SIG-M5 treated with dmso at 0.1 percent for 504 hours (cell line): ENCODE measurements at regions not wholly inside any gene's neighbourhood (a gene's known extent, or its start where the extent isn't known, plus 50 kb on each side); places are given as distances from the start of the nearest gene placed in this dataset.

ENCODE experiments used
- DNase-seq: peaks from one replicate; lab custom pipeline; 2025; ENCODE audit not compliant: unreplicated experiment; lab: John Stamatoyannopoulos, UW

DNA sequence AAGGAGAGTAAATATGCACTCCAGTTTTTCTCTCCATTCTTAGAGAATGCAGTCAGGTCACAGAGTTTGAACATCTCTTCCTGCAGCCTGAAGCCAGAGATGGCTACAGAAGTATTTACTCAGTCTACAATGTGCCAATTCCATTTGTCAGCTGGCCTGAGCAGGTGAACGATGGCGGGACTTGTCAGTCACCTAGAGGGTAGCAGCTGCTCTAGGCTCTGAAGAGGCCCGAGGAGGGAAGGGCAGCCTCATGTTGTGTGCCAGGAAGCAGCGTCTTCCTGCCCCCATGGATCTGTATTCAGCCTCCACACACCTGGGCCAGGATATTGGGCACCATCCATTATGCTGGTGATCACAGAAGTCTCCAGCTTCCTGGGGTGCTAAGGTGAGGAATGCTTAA, 316.7 kb upstream of the CHAC2 start:
- DNase-seq: no peak

DNA sequence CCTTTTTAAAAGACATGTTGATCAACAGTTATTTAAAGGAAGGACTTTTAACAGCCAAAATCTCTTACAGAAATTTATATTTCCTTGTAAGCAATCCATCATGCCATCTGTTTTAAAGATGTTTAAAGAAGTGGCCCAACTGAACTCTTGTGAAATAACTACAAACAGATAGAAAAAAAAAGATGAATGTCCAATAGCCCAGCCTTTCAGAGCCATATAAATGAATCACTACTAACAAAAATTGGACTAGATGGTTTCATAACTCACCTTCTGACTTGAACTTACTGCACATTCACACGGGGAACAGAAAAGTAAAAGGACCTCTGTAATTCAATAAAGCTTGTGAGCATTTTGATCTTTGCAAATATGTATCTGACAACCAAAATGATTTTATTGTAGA, 319.0 kb upstream of the CHAC2 start:
- DNase-seq: no peak

DNA sequence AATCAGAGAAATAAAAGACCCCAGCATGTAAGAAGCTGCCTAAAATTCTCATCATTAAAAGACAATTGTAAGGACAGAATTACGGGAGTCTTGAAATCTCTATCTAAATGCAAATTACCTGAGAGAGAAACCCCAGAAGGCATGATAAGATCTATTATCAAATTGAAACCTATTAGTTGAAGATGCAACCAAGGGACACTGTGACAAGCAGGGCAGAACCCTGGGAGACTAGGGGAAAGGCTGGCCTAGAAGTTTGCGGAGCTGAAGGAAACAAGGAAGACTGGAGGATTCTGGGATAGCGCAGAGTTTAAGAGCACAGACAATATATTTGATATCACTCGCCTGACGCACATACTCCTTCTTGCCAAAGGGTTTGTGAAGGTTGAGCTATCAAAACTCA, 319.5 kb upstream of the CHAC2 start:
- no peak for DNase-seq

DNA sequence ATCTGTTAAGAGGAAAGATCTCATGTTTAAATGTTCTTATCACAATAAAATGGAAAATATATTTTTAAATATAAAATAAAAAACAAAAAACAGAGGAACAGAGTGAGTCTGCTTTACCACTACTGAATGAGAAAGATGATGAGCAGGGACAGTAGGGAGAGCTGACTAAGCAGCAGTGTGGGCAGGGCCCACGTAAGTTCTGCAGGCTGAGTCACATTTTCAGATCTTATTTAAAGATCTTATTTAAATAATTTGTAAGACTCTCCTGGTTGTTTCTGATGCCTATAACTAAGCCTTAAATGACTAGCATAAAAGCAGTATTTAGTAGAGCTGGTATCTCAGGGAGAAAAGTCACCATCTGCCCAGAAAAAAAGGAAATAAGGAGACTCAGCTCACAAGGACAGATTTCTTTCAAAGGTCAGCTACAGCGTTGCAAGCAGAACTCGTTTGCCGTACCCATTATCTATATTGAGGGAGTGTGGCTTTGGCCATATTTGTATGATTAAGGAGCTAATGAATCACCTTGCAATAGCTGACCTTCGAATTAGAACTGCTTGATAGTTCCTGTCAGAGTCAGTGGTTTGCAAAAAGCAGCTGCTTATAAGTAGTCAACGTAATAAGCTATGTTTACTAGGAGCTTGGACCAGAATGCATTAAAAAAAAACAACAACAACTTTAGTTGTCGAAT, 322.1 kb upstream of the CHAC2 start:
- DNase-seq: no peak

DNA sequence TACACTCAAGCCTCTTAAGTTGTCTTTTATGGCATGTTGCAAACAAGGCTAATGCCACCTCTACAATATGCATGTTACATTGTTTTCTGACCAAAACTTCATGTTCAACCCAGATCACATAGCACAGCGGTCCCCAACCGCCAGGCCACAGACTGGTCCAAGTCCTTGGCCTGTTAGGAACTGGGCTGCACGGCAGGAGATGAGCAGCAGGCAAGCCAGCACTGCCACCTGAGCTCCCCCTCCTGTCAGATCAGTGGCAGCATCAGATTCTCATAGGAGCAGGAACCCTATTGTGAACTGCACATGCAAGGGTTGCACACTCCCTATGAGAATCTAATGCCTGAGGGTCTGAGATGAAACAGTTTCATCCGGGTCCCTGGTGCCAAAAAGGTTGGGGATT, 324.8 kb upstream of the CHAC2 start:
- no peak for DNase-seq

DNA sequence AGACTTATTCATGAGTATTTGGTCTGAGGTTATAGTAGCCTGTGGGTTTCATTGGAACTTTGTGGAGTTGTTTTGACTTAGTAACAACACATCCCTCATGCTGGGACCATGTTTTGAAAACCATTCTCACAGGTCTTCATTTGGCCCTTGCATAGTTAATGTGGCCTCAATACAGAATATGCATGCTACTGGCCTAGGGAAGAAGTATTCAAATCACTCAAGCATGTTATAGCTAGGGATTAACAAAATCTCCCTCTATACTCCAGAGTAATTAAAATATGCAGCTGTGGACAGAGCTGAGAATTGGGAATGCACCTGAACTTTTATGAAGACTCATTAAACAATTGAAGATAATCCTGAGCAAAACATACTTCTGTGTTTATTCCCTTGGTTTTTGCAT, 325.5 kb upstream of the CHAC2 start:
- DNase-seq: no peak

DNA sequence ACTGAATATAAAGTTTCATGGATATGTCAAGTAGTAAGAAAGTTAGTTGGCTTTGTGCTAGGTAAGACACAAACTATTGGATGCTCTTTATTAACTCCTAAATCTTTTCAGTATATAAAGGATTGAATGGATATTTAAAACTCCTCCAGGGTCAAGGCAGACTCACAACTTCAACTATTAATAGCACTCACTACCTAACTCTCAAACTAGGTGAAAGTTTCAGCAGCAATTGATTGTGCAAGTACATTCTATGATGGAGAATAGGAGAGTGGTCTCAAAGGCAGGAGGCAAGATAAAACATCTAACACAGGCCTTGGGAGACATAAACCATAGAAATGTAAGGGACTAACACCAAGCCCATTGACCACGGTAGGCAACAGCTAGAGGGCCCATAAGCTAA, 328.9 kb upstream of the CHAC2 start:
- no peak for DNase-seq

DNA sequence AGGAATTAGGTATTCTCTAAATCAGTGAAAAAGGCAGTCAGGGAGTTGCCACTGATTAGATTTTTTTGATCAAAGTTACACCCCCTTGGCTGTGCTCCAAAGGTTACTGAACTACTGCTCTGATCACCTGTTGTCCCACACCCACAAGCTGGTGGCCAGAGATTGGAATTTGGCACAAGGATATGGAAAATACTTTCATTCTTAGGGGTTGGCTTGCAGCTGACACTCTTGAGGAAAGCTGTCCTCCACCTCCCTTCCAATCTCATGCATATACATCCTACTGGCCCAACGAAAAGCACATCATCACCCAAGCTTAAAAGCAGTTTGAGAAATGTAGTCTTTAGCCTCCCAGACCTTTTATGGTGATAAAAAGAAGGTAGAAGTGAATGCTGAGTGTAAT, 329.5 kb upstream of the CHAC2 start:
- no peak for DNase-seq

DNA sequence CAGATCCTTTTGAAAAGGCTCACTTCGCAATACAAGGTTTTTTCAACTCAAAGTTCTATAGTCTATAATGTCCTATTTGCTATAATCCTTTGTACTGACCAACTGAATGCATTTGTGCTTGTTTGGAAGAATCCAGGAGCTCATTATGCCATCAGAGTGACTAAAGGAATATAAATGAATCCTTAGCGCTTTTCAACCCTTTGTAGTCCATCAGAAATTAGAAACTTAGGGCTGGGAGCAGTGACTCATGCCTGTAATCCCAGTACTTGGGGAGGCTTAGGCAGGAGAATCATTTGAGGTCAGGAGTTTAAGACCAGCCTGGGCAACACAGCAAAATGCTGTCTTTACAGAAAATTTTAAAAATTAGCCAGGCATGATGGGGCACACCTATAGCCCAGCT, 330.2 kb upstream of the CHAC2 start:
- DNase-seq: no peak

DNA sequence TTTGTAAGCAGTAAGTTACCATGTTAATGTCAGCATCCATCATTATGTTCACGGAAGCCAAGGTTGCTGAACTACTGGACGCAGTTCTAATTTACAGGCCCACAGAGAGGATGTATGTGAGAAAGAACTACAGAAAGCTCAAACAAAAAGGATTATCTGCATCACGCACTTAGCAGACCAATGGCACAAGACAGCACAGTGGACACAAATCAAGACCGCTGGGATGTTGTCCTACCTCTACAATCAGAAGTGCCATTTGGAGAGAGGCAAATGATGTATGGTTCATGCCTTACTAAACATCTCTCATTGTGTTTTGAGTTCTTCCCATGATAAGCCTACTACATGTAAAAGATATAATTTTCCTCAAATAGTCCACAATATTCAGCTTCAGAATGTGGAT, 330.7 kb upstream of the CHAC2 start:
- no peak for DNase-seq

DNA sequence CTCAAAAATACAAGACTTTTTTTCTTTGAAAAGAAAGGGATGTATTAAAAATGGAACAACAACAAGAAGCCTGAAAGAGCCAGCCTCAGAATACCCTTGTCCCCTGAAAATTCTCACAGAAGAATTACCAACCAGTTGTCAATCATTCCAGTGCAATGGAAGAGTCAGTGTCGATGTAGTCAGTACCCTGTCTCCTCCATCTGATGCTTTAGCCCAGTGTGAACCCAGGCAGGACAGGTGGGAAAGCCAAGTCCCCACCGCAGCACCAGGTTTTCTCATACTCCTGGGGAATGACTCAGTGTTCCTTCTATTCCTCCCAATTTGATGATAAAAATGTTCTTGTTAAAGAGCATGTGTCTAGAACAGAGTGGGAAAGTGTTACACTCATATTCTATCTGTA, 332.0 kb upstream of the CHAC2 start:
- DNase-seq: no peak

DNA sequence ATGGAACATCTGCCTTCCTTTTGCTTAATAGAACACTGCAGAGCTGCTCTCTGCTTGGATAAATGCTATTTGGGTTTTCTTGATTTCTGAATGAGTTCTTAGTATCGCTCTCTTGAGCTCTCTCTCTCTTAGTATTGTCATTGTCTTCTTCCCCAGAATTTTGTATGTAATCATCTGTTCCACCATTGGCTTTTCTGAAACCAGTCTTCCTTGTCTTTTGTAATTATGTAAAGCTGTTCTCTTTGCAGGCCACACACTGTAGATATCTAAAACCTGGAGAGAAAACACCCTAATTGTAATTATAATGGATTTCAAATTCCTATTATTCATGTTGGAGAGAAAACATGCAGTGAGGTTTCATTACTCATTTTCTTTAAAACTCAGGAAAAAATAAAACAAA, 333.1 kb upstream of the CHAC2 start:
- DNase-seq: no peak

DNA sequence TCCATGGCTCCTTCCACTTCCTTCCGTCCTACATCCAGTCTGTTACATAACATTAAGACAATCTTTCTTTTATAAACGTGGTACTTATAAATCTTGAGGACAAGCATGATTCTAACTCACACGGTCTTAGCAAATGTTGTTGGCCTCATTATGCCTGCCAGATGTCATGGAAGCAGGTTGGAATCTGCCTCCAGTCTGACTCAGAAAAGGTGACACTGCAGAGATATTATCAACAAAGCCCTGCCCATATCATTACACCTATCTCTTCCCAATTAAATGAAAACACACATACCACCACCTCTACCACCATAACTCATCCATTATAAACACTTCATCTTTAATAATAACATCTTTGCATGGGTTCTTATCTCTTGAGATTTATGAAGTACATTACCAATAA, 334.7 kb upstream of the CHAC2 start:
- no peak for DNase-seq

DNA sequence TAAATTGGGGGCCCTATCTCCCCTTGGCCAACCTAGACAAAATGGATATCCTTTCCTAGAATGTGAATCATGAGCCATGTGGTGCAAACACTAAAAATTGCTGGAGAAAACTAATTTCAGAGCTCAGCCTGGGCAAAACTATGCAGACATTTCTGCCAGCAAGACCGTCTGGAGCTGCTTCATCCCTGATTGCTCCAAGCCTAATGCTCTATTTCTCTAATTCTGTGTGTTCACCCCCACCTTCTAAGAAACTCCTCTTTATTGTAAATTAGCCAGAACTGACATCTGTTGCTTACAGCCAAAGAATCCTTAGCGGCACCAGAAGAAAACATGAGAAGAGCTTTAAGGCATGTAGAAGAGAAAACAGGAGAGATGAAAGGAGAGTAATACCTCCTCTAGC, 337.7 kb upstream of the CHAC2 start:
- no peak for DNase-seq

DNA sequence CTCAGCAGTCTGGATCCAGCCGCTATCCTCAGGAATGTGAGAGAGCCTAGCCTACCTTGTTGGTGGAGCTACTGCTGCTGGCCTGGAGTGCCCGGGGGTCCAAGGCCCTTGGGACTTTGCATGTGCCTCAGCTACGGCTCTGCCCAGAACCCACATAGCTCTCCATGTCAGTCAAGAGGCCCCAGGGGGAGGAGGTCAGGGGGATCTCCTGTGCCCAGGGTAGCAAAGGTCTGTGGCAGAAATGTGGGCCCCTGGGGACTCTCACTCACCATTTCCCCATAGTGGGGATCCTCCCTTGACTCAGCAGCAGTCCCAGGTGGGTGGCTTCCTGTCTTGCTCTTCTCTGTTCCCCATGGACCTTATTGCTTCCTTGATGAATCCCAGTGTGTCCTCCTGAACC, 342.7 kb upstream of the CHAC2 start:
- no peak for DNase-seq

DNA sequence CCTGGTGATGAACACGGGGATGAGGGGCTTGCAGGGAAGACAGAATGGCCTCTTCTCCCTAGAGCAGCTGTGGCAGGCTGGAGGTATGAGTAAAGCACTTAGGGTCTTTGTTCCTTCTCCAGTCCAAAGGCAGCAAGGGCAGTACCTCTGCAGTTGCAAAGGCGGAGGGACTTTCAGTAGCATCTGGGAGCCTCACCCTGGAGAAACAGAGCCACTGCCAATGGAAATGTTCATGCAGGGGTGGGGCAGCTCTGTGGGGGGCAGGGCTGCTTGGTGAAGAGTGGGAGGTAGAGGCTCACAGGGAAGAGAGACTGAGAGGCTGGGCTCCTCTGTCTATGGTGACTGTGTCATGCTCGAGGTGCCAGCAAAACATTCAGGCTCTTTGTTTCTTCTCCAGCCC, 344.1 kb upstream of the CHAC2 start:
- no peak for DNase-seq

DNA sequence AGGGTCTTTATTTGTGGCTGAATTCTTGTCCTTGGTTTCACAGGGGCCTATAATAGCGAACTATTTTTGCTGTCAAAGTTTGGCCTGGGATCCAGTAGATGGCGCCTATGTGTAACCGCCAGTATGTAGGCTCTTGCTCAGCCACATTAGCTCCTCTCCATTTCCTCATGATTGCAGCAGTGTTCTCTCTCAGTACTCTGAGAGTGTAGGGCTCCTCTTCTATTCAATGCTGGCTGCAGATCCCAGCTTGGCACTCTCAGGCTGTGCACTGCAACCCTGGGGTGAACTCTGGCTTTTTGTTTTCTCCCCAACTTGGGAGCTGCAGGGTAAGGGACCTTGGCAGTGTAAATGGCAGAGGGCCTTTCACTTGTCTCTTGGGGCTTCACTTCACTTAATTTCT, 344.6 kb upstream of the CHAC2 start:
- peak; percentile 50 for DNase-seq

DNA sequence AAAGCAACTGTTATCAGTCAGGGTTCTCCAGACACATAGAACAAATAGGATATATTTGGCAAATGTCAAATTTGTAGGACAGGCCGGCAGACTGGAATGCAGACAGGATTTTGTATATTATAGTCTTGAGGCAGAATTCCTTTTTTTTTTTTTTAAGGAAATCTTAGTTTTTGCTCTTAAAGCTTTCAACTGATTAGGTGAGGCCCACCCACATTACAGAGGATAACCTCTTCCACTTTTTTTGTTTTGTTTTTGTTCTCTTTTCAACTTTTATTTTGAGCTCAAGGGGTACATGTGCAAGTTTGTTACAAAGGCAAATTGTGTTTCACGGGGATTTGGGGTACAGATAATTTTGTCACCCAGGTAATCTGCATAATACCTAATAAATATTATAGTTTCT, 350.2 kb upstream of the CHAC2 start:
- no peak for DNase-seq

DNA sequence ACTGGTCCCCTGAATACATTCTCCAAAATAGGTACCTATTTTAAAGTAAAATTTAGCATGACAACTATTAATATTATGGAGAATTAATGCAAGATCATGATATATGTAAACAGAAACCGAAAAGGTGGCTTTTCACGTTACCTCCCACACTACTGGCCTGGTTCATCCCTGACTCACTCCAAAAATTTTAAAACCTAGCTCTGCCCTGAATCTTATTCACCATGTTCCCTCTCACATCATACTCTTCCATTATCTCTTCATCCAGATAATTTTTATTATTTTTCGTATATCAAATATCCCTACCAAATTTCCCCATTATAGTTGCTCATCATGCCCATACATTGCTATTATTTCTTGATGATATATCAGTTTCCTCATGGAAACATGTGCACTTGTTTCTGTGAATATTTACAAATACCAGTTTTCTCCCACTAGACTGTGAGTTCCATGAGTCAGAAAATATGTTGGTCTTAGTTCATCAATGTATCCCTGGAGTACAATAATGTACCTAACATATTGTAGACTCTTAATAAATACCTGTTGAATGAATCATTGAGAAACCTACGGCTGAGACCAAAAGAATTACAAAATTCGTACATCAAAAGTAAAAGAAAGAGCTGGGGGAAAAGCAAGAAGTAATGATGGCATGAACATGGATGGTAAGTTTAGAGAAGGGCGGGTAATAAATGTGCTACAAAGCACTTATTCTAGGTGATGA, 360.1 kb upstream of the CHAC2 start:
- DNase-seq: no peak

DNA sequence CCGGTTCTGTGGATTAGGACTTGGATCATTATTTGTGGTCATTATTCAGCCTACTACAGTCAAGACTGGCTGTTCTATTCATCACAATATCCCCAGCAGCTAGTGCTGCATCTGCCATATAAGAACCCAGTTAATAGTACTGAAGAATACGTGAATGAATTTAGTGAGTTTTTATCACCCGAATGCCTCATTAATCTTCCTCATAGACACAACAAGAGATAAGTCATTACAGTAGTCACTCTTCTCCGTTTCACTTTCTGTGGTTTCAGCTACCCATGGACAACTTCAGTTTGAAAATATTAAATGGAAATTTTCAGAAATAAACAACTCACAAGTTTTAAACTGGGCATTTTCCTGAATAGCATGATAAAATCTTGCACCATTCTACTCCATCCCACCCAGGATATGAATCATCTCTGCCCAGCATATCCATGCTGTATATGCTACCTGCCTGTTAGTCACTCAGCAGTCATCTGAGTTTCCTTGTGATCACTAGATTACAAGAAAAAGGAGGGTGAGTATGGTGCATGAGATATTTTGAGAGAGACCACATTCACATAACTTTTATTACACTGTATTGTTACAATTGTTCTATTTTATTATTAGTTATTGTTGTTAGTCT, 363.7 kb upstream of the CHAC2 start:
- no peak for DNase-seq

DNA sequence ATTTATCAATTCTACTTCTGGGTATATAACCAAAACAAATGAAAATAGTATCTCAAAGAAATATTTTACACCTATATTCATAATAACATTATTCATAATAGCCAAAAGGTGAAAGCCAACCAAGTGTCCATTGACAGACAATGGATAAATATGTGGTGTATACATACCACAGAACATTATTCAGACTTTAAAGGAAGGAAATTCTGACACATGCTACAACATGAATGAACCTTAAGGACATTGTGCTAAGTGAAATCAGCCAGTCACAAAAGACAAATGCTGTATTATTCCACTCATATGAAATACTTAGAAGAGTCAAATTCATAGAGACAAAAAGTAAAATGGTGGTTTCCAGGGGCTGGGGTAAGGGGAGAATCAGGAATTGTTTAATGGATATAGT, 370.5 kb upstream of the CHAC2 start:
- no peak for DNase-seq

DNA sequence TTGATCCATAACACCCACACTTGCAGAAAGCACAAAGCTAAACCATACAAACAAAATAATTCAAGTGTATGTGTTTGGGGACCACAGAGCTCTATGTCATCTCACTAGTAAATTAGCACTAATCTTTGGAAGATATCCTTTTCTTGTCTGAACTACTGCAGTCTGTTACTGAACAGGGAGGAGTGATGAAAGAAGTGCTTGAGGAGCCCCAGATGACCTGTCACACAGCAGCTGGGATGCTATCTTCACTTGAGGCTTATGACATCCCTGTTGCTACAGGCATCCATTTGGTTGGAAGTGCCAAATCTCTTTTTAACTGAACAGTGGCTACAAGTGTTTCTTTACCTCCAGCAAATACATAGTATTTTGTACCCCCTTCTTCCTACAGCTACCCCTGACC, 386.3 kb upstream of the CHAC2 start:
- no peak for DNase-seq

DNA sequence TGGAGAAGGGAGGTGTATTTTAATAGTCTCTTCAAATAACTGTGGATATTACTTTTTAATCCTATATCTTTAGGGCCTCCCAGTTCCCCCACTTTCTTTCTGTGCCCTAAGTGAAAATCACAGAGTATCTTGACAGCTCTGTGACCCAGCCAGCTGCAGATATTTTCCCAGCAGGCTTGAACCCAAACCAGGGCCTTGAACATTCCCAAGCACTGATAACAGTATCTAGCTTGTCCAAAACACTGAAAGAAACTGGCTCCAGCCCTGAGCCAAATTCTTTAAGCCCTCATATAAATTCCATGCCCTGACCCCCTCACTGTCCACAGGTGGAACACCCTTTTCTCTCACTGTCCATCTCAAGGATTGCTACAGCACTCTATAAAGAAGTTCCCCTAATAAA, 388.1 kb upstream of the CHAC2 start:
- DNase-seq: no peak
